WTC11 (cell line): ENCODE measurements at regions not wholly inside any gene's neighbourhood (a gene's known extent, or its start where the extent isn't known, plus 50 kb on each side); places are given as distances from the start of the nearest gene placed in this dataset.

ENCODE experiments used
- ATAC-seq: fragments of 200-7000 bp; cut with Tn5 transposase; 2 replicates; pipeline ENCODE4 v1.10.0; 2021; ENCODE audit warnings: mild to moderate bottlenecking, moderate library complexity
- CTCF ChIA-PET: fragments of 300-600 bp; sonication (Branson Sonifier 250); formaldehyde crosslinking; loops from one replicate; lab custom pipeline; 2021; ENCODE audit warnings: antibody characterized with exemption; lab: Charles Lee
- POLR2A ChIA-PET: fragments of 350-600 bp; sonication (Branson Sonifier 250); formaldehyde crosslinking; loops from one replicate; lab custom pipeline; 2021; ENCODE audit warnings: antibody characterized with exemption; lab: Charles Lee
- DNase-seq: peaks from one replicate; pipeline ENCODE4 v3.0.0; 2021; ENCODE audit warnings: low spot score
- H3K27ac Mint-ChIP-seq: 2 replicates; pipeline ENCODE4 v1.8.0; 2021; ENCODE audit warnings: mixed read lengths
- H3K27me3 Mint-ChIP-seq: 2 replicates; pipeline ENCODE4 v1.8.0; 2021; ENCODE audit warnings: low read depth, mild to moderate bottlenecking, moderate library complexity, mixed read lengths
- H3K36me3 Mint-ChIP-seq: 2 replicates; pipeline ENCODE4 v1.8.0; 2021; ENCODE audit warnings: mixed read lengths
- H3K4me1 Mint-ChIP-seq: 2 replicates; pipeline ENCODE4 v1.8.0; 2022; ENCODE audit warnings: mixed read lengths
- H3K4me3 Mint-ChIP-seq: 2 replicates; pipeline ENCODE4 v1.8.0; 2021; ENCODE audit warnings: mild to moderate bottlenecking, moderate library complexity, mixed read lengths
- H3K9me3 Mint-ChIP-seq: 2 replicates; pipeline ENCODE4 v1.8.0; 2021; ENCODE audit warnings: mixed read lengths
- ATF1 ChIP-seq: sonication (generic); formaldehyde crosslinking; IDR thresholded peaks from 2 replicates; pipeline ENCODE4 v1.8.1; 2023; ENCODE audit warnings: mild to moderate bottlenecking, moderate library complexity, missing genetic modification reagents
- CREB1 ChIP-seq: sonication (generic); formaldehyde crosslinking; IDR thresholded peaks from 2 replicates; pipeline ENCODE4 v1.8.0; 2023; ENCODE audit warnings: mild to moderate bottlenecking, missing genetic modification reagents
- E2F1 ChIP-seq: sonication (generic); formaldehyde crosslinking; IDR thresholded peaks from 2 replicates; pipeline ENCODE4 v1.8.0; 2022; ENCODE audit warnings: mild to moderate bottlenecking, missing genetic modification reagents
- ELF4 ChIP-seq: sonication (generic); formaldehyde crosslinking; IDR thresholded peaks from 2 replicates; pipeline ENCODE4 v1.8.1; 2022; ENCODE audit warnings: low read depth, mild to moderate bottlenecking, moderate library complexity, missing genetic modification reagents
- ETV6 ChIP-seq: sonication (generic); formaldehyde crosslinking; IDR thresholded peaks from 2 replicates; pipeline ENCODE4 v1.8.1; 2022; ENCODE audit warnings: mild to moderate bottlenecking, missing genetic modification reagents
- FOXK1 ChIP-seq: sonication (generic); formaldehyde crosslinking; IDR thresholded peaks from 2 replicates; pipeline ENCODE4 v1.8.0; 2022; ENCODE audit warnings: mild to moderate bottlenecking, moderate library complexity, missing genetic modification reagents
- IRF1 ChIP-seq: sonication (generic); formaldehyde crosslinking; IDR thresholded peaks from 2 replicates; pipeline ENCODE4 v1.8.0; 2023; ENCODE audit warnings: missing genetic modification reagents
- RELA ChIP-seq: sonication (generic); formaldehyde crosslinking; IDR thresholded peaks from 2 replicates; pipeline ENCODE4 v1.8.1; 2022; ENCODE audit warnings: missing genetic modification reagents, mild to moderate bottlenecking, borderline replicate concordance
- USF1 ChIP-seq: sonication (generic); formaldehyde crosslinking; IDR thresholded peaks from 2 replicates; pipeline ENCODE4 v1.8.0; 2022; ENCODE audit warnings: mild to moderate bottlenecking, missing genetic modification reagents
- ZBTB43 ChIP-seq: sonication (generic); formaldehyde crosslinking; IDR thresholded peaks from 2 replicates; pipeline ENCODE4 v1.8.1; 2023; ENCODE audit warnings: mild to moderate bottlenecking, missing genetic modification reagents
- ZNF532 ChIP-seq: fragments of 250-450 bp; sonication (Bioruptor Pico); IDR thresholded peaks from 2 replicates; pipeline ENCODE4 v1.9.0; 2021; ENCODE audit warnings: mild to moderate bottlenecking, borderline replicate concordance

GRCh38 chr10:28754930-28755718 is 77.8 kb downstream of the BAMBI start:
- POLR2A ChIA-PET: interaction anchor here (0.6 kb wide), 1 partner anchor 69 kb away, joined by 3 read pairs; no protein-coding TSS in a partner anchor

More at GRCh38 chr10:28754930-28755718, 77.8 kb downstream of the BAMBI start:
- Mint-ChIP-seq H3K9me3 (peaks cover 17% of the 10 kb centered on the region), H3K4me3 (no peak overlapping the region), H3K4me1 (peaks cover 10% of the 10 kb centered on the region), H3K36me3 (peaks cover 14% of the 10 kb centered on the region), H3K27me3 (no peaks in the 10 kb centered on the region), H3K27ac (no peak overlapping the region)
- ATAC-seq: no peak
- CTCF ChIA-PET: interaction anchor here (0.8 kb wide), 1 partner anchor 91 kb away, joined by 3 read pairs; no protein-coding TSS in a partner anchor
- no peak for DNase-seq
- no peak for TF ChIP-seq ATF1
- no peak for TF ChIP-seq CREB1
- TF ChIP-seq RELA (CRISPR knock-in tag): no peak
- TF ChIP-seq ZNF532 (CRISPR knock-in tag): no peak
- TF ChIP-seq FOXK1 (CRISPR knock-in tag): no peak
- TF ChIP-seq IRF1: no peak
- no peak for TF ChIP-seq ELF4 (CRISPR knock-in tag)
- no peak for TF ChIP-seq ZBTB43 (CRISPR knock-in tag)
- TF ChIP-seq E2F1: no peak
- TF ChIP-seq USF1 (CRISPR knock-in tag): no peak
- no peak for TF ChIP-seq ETV6
